EH (cell line): ENCODE measurements at regions not wholly inside any gene's neighbourhood (a gene's known extent, or its start where the extent isn't known, plus 50 kb on each side); places are given as distances from the start of the nearest gene placed in this dataset.

ENCODE experiments used
- DNase-seq: peaks from one replicate; pipeline ENCODE4 v3.0.0-alpha.2; 2015; ENCODE audit warnings: low read depth

DNA sequence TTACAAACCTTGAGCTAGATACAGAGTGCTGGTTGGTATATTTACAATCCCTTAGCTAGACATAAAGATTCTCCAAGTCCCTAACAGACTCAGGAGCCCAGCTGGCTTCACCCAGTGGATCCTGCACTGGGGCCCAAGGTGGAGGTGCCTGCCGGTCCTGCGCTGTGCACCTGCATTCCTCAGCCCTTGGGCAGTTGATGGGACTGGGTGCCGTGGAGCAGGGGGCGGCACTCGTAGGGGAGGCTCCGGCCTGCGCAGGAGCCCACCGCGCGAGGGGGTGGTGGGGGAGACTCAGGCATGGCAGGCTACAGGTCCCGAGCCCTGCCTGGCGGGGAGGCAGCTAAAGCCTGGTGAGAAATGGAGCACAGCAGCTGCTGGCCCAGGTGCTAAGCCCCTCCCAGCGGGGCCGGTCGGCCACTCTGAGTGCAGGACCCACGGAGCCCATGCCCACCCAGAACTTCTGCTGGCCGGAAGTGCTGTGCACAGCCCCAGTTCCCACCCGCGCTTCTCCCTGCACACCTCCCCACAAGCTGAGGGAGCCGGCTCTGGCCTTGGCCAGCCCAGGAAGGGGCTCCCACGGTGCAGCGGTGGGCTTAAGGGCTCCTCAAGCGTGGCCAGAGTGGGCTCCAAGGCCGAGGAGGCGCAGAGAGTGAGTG lies 1464.7 kb downstream of the EFNA5 start:
- DNase-seq: no peak

GRCh38 chr5:106202035-106202434 lies 1468.7 kb downstream of the EFNA5 start:
- DNase-seq: no peak

- DNase-seq: no peak
These were observed 1469.8 kb downstream of the EFNA5 start for GRCh38 chr5:106200971-106201370.

- no peak for DNase-seq
These were observed 1474.9 kb downstream of the EFNA5 start for GRCh38 chr5:106195679-106196474.

DNA sequence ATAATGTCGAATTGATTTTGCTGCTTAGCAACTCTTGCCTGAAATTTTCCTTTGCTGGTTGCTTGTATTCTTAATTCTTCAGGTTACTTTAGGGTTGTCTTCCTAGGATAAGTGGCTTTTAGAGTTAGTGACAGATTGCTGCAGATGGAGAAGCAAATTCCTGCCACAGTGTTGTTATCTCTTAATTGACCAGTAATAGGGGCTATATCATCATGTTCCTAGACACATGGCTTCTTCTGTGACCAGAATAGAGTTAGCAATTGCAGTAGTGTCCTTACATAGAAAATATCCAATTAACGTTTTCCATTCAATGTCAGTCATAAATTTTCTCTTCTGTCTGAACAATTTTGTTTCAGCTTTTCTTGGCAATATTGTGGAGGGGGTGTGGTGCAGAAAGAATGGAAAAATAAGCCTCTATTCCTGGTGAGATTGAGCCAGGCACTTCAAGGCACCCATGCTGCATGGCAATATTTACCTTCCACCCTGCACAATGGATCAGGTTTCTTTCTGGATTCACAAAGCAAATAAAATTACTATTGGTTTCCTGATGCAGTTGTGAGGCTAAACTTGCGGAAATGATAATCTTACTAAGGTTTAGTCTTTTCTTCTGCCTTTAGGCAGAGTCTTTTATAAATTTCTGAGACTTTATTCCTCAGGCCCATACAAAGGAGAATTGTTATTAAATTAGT lies 1481.5 kb downstream of the EFNA5 start:
- no peak for DNase-seq

DNA sequence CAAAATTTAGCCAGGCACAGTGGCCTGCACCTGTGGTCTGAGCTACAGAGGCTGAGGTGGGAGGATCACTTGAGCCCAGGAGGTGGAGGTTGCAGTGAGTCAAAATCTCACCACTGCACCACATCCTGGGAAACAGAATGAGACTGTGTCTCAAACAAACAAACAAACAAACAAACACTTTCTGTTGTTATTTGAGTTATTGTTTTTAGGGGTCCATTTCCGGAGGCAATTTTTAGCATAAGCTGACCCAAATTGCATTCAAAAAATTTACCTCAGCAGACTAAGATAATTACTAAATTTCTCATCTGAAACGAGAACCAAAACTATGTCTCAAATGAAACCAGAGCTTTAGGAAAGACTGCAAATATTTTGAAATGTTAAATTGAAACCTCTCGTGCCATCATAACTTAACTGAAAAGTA lies 1485.1 kb downstream of the EFNA5 start:
- DNase-seq: no peak

GRCh38 chr5:106174903-106175302 lies 1495.8 kb downstream of the EFNA5 start:
- no peak for DNase-seq

DNA sequence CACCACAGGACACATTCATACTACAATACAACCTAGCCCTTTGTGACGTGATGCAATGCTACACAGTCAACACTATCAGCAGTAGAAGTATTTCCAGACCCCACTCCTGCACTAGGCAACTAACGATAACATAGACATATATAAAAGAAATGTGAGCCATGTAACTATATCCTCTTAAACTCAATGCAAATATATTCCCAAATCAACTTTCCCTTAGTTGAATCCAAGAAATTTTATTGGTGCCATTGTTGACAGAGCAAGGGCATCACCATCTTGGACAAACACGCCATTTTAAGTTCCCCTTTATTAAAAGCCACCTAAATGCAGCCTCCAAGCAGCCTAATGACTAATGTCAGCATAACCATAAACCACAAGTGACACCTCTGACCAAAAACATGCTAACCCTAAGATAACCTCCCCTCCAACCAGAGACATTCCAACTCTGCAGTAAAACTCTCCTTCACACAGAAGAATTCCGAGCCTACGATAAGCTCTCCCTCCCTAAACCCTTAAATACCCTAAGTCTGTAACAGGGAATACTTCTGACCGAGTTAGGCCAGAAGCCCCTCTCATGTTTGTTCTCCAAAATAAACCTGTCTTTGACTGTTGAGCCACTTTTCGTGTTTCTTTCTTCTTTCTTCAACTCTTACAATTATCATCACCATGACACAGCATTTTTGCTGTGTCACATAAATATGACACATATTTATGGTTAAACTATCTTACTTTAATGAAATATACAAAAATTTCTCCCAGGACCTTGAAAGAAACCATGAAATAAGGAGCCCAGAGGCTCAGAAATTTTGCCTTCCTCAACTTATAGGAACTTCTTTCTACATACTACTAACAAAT lies 1497.8 kb downstream of the EFNA5 start:
- no peak for DNase-seq

DNA sequence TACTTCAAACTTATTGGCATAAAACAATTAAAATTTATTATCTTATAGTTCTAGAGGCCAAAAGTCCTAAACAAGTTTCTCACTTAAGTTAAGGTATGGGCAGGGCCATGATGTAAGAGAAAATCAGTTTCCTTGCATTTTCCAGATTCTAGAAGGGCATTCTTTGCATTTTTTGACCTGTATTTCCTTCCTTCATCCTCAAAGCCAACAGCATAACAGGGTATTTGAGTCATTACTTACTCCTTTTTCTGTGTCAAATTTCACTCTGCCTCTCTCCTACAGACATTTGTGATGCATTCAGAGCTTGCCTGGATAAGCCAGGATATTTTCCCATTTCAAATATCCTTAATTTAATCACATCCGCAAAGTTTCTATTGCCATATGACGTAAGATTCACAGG lies 1499.0 kb downstream of the EFNA5 start:
- DNase-seq: no peak

GRCh38 chr5:106171132-106171531 lies 1499.6 kb downstream of the EFNA5 start:
- no peak for DNase-seq

- no peak for DNase-seq
These were observed 1503.0 kb downstream of the EFNA5 start for GRCh38 chr5:106167766-106168165.

- no peak for DNase-seq
These were observed 1507.5 kb downstream of the EFNA5 start for GRCh38 chr5:106163233-106163632.

GRCh38 chr5:106159616-106160015 lies 1511.1 kb downstream of the EFNA5 start:
- no peak for DNase-seq

- no peak for DNase-seq
These were observed 1516.4 kb downstream of the EFNA5 start for GRCh38 chr5:106154280-106154716.

- DNase-seq: no peak
These were observed 1518.2 kb downstream of the EFNA5 start for GRCh38 chr5:106152569-106152968.

DNA sequence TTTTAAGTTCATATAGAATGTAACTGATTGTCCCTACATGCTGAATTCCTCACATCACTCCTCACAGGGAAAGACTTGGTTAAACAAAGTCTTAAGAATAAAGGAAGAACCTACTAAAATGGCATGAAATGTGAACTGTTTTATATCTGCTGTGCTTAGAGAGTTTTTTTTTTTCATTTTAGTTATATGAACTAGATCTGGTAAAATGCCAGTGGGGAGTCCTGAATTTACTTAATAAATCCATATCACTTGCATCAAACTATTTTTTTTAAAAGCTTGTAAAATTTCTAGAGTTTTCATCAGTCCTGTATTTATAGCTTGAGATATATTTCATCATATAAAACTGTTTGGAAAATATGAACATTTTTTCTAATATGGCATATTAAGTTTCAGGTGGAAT lies 1528.6 kb downstream of the EFNA5 start:
- no peak for DNase-seq

DNA sequence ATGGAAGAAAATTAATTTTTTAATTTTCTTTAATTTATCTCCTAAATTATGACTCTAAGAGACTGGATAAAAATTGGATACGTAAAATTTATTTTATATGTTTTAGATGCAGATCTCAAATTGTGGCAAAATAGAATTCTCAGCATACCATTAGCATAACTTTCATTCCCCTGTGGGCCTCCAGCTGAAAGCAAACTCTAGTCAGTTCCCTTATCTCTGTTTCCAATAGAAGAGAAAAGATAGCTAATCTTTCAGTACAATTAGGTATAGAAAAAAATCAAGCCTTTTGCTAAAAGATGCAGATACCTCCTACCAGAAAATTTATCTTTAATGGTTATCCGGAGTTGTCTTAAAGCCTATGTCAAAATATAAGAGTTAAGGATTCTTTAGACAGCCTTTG lies 1530.6 kb downstream of the EFNA5 start:
- no peak for DNase-seq

GRCh38 chr5:106136061-106136460 lies 1534.7 kb downstream of the EFNA5 start:
- no peak for DNase-seq

DNA sequence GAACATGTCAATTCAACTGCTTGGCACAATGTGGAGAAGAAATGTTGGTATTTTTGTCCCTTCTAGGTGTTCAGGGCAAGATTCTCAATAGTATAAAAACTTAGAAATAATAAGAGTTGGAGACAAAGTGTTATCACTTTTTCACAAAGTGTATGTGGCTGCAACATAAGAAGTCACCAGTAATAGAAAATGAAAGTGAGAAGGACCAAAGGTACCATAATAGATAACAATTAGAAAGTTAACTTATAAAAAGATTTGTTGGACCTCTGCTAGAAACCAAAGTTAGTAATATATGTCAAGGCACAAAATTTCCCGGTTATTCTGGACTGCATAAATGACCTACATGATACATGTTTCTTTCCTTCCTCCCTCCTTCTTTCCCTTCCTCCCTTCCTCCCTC lies 1535.3 kb downstream of the EFNA5 start:
- no peak for DNase-seq

- no peak for DNase-seq
These were observed 1536.2 kb downstream of the EFNA5 start for GRCh38 chr5:106134549-106134948.

DNA sequence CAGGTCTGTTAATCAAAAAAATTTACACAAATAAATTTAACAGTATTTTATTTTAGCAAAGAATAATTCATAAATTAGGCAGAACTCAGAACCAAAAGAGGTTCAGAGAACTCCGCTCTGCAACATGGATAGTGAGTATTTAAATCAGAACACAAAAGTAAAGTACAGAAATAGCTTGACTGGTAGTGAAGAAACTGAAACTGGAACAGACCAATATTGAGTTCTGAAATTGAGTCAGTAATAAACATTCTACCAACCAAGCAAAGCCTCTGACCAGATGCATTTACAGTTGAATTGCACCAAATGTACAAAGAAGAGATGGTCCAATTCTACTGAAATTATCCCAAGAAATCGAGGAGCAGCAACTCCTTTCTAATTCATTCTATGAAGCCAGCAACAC lies 1542.8 kb downstream of the EFNA5 start:
- DNase-seq: no peak

DNA sequence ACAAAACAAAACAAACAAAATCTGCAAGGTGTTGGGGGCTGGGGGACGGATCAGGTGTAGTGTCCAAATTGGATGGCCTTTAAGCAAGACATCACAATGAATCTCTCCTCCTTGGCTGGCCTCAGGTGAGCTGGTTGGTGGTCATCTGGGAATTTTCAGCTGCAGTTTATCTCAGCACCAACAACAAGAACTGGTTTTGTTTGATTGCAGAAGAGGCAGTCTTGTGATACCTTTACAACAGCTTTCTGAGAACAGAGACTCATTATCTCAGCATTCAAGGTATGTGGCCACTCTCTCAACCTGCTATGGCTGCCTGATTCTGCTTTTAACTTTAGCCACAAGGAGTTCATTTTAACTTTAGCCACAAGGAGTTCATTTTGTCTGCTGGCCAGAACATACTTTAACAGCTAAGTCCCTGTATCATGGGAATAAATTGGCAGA lies 1543.4 kb downstream of the EFNA5 start:
- DNase-seq: no peak
